GM23338 (cell line): ENCODE measurements at regions not wholly inside any gene's neighbourhood (a gene's known extent, or its start where the extent isn't known, plus 50 kb on each side); places are given as distances from the start of the nearest gene placed in this dataset.
A peak's percentile ranks its signal among the peaks of the same experiment; 100 is the strongest.

Experiments
- ATAC-seq: fragments of 200-7000 bp; cut with Tn5 transposase; 3 replicates; pipeline ENCODE4 v1.9.1; 2020
- DNase-seq: peaks from one replicate; pipeline ENCODE4 v3.0.0-alpha.2; 2015; ENCODE audit warnings: low spot score
- H2AFZ ChIP-seq: fragments of 200-600 bp; sonication (generic); 2 replicates; pipeline ENCODE4 v1.8.0; 2016; ENCODE audit warnings: antibody characterized with exemption, mild to moderate bottlenecking, moderate library complexity
- H3F3A ChIP-seq: fragments of 200-600 bp; sonication (generic); replicated peaks from 2 replicates; pipeline ENCODE4 v1.8.0; 2017; ENCODE audit warnings: antibody characterized with exemption, mixed run types, low read depth
- H3K27ac ChIP-seq: fragments of 200-600 bp; sonication (generic); 2 replicates; pipeline ENCODE4 v1.6.1; 2016; ENCODE audit warnings: low read depth
- H3K27me3 ChIP-seq: fragments of 200-600 bp; sonication (generic); 2 replicates; pipeline ENCODE4 v1.8.0; 2016; ENCODE audit warnings: mild to moderate bottlenecking, mixed run types, moderate library complexity; ENCODE audit not compliant: insufficient read depth
- H3K36me3 ChIP-seq: fragments of 200-600 bp; sonication (generic); 2 replicates; pipeline ENCODE4 v1.8.0; 2016; ENCODE audit warnings: mild to moderate bottlenecking; ENCODE audit not compliant: insufficient read depth
- H3K4me1 ChIP-seq: fragments of 200-600 bp; sonication (generic); 2 replicates; pipeline ENCODE4 v1.8.0; 2016; ENCODE audit warnings: mild to moderate bottlenecking, moderate library complexity; ENCODE audit not compliant: insufficient read depth
- H3K4me2 ChIP-seq: fragments of 200-600 bp; sonication (generic); 2 replicates; pipeline ENCODE4 v1.7.1; 2017; ENCODE audit warnings: mixed run types
- H3K4me3 ChIP-seq: fragments of 200-600 bp; sonication (generic); 2 replicates; pipeline ENCODE4 v1.6.1; 2016; ENCODE audit warnings: mixed run types
- H3K79me2 ChIP-seq: fragments of 200-600 bp; sonication (generic); replicated peaks from 2 replicates; pipeline ENCODE4 v1.8.0; 2017; ENCODE audit warnings: mild to moderate bottlenecking; ENCODE audit not compliant: insufficient read depth
- H3K9me2 ChIP-seq: fragments of 200-600 bp; sonication (generic); 2 replicates; pipeline ENCODE4 v1.8.0; 2017; ENCODE audit not compliant: insufficient read depth
- H4K20me1 ChIP-seq: fragments of 200-600 bp; sonication (generic); replicated peaks from 2 replicates; pipeline ENCODE4 v1.8.0; 2017; ENCODE audit warnings: mild to moderate bottlenecking; ENCODE audit not compliant: insufficient read depth
- H3K27ac Mint-ChIP-seq: 2 replicates; pipeline ENCODE4 v1.8.0; 2020; ENCODE audit warnings: inconsistent platforms, mild to moderate bottlenecking, moderate library complexity, mixed read lengths
- H3K27me3 Mint-ChIP-seq: 3 replicates; pipeline ENCODE4 v1.8.0; 2022; ENCODE audit warnings: low read depth, mild to moderate bottlenecking, moderate library complexity, mixed read lengths, inconsistent platforms; ENCODE audit not compliant: insufficient read depth, poor library complexity
- H3K36me3 Mint-ChIP-seq: 3 replicates; pipeline ENCODE4 v1.8.0; 2021; ENCODE audit warnings: low read depth, mild to moderate bottlenecking, inconsistent platforms, moderate library complexity, mixed read lengths
- H3K4me1 Mint-ChIP-seq: 3 replicates; pipeline ENCODE4 v1.8.0; 2020; ENCODE audit warnings: mild to moderate bottlenecking, inconsistent platforms, mixed read lengths
- H3K4me3 Mint-ChIP-seq: 3 replicates; pipeline ENCODE4 v1.8.0; 2021; ENCODE audit warnings: moderate library complexity, mild to moderate bottlenecking, inconsistent platforms, mixed read lengths
- H3K9me3 Mint-ChIP-seq: 3 replicates; pipeline ENCODE4 v1.8.0; 2020; ENCODE audit warnings: moderate library complexity, mild to moderate bottlenecking, inconsistent platforms, mixed read lengths
- EZH2 ChIP-seq: fragments of 200-600 bp; sonication (generic); IDR thresholded peaks from one replicate; pipeline ENCODE4 v1.8.0; 2017; ENCODE audit warnings: antibody characterized with exemption, mild to moderate bottlenecking, low read depth; ENCODE audit not compliant: unreplicated experiment
- EZH2phosphoT487 ChIP-seq: fragments of 200-600 bp; sonication (generic); IDR thresholded peaks from one replicate; pipeline ENCODE4 v1.8.1; 2018; ENCODE audit warnings: antibody characterized with exemption; ENCODE audit not compliant: unreplicated experiment
- JUNB ChIP-seq: IDR thresholded peaks from one replicate; pipeline ENCODE4 v1.6.1; 2016; ENCODE audit warnings: antibody characterized with exemption; ENCODE audit not compliant: unreplicated experiment
- STAT1 ChIP-seq: IDR thresholded peaks from one replicate; pipeline ENCODE4 v1.6.1; 2016; ENCODE audit warnings: antibody characterized with exemption; ENCODE audit not compliant: unreplicated experiment
- ZNF114 ChIP-seq: fragments of 250-450 bp; sonication (Bioruptor Pico); IDR thresholded peaks from 2 replicates; pipeline ENCODE4 v1.5.0; 2020; ENCODE audit warnings: mild to moderate bottlenecking, moderate library complexity
- TF ChIP-seq, protein P1 (sequence below): IDR thresholded peaks from one replicate; pipeline ENCODE4 v1.6.1; 2018; ENCODE audit warnings: antibody characterized with exemption; ENCODE audit not compliant: unreplicated experiment
- TF ChIP-seq, protein P2 (sequence below): IDR thresholded peaks from 2 replicates; pipeline ENCODE4 v1.6.1; 2016; ENCODE audit warnings: antibody characterized with exemption
- TF ChIP-seq, protein P3 (sequence below), 2 experiments: fragments of 200-600 bp in 1 of 2; sonication (generic) in 1 of 2; conservative IDR thresholded peaks; 2 replicates each; pipeline versions ENCODE4 v1.5.1 to v1.6.1; 2016 to 2017; ENCODE audit warnings: antibody characterized with exemption in 2 of 2, low read depth in 2 of 2, mild to moderate bottlenecking in 2 of 2, moderate library complexity in 1 of 2
- TF ChIP-seq, protein P4 (sequence below): fragments of 250-450 bp; sonication (Bioruptor Pico); IDR thresholded peaks from 2 replicates; pipeline ENCODE4 v1.5.0; 2020; ENCODE audit warnings: mild to moderate bottlenecking, moderate library complexity

DNA sequence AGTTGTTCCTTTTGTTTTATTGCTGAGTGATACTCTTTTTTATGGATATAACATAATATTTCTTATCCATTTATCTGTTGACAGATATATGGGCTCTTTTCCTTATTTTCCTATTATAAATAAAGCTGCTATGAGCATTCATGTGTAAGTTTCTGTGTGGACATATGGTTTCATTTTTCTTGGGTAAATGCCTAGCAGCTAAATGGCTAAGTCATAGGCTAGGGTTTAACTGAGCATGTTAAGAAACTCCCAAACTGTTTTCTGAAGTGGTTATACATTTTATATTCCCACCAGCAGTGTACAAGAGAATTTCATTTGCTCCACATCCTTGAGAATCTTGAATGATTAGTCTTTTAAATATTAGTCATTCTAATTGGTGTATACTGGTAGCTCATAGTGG lies 786.6 kb upstream of the CDH2 start (continued):
- TF ChIP-seq, protein P1, sequence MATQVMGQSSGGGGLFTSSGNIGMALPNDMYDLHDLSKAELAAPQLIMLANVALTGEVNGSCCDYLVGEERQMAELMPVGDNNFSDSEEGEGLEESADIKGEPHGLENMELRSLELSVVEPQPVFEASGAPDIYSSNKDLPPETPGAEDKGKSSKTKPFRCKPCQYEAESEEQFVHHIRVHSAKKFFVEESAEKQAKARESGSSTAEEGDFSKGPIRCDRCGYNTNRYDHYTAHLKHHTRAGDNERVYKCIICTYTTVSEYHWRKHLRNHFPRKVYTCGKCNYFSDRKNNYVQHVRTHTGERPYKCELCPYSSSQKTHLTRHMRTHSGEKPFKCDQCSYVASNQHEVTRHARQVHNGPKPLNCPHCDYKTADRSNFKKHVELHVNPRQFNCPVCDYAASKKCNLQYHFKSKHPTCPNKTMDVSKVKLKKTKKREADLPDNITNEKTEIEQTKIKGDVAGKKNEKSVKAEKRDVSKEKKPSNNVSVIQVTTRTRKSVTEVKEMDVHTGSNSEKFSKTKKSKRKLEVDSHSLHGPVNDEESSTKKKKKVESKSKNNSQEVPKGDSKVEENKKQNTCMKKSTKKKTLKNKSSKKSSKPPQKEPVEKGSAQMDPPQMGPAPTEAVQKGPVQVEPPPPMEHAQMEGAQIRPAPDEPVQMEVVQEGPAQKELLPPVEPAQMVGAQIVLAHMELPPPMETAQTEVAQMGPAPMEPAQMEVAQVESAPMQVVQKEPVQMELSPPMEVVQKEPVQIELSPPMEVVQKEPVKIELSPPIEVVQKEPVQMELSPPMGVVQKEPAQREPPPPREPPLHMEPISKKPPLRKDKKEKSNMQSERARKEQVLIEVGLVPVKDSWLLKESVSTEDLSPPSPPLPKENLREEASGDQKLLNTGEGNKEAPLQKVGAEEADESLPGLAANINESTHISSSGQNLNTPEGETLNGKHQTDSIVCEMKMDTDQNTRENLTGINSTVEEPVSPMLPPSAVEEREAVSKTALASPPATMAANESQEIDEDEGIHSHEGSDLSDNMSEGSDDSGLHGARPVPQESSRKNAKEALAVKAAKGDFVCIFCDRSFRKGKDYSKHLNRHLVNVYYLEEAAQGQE = no peak
- TF ChIP-seq EZH2phosphoT487 = no peak
- TF ChIP-seq JUNB = no peak
- TF ChIP-seq STAT1 = no peak
- no peak for TF ChIP-seq EZH2
- TF ChIP-seq, protein P2, sequence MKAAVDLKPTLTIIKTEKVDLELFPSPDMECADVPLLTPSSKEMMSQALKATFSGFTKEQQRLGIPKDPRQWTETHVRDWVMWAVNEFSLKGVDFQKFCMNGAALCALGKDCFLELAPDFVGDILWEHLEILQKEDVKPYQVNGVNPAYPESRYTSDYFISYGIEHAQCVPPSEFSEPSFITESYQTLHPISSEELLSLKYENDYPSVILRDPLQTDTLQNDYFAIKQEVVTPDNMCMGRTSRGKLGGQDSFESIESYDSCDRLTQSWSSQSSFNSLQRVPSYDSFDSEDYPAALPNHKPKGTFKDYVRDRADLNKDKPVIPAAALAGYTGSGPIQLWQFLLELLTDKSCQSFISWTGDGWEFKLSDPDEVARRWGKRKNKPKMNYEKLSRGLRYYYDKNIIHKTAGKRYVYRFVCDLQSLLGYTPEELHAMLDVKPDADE = no peak

- H3F3A ChIP-seq = no peaks in the 10 kb centered on the region
- no peaks in the 10 kb centered on the region for H4K20me1 ChIP-seq
- peaks cover 9% of the 10 kb centered on the region for H3K4me1 ChIP-seq
- H3K4me3 ChIP-seq = no peak overlapping the region
- H3K27me3 ChIP-seq = no peaks in the 10 kb centered on the region
- Mint-ChIP-seq H3K27ac (no peak overlapping the region), H3K9me3 (no peaks in the 10 kb centered on the region), H3K27me3 (no peaks in the 10 kb centered on the region), H3K36me3 (no peaks in the 10 kb centered on the region), H3K4me1 (peaks cover 7% of the 10 kb centered on the region; the same call in 2 of the 3 replicates), H3K4me3 (no peak overlapping the region)
- no peaks in the 10 kb centered on the region for H3K79me2 ChIP-seq
- no peak overlapping the region for H3K4me2 ChIP-seq
- TF ChIP-seq STAT1 (no peak), ZNF114 (CRISPR knock-in tag) (0 out of 2 replicates have a peak, but pooled peaks have one; percentile 72)
- TF ChIP-seq, protein P3, sequence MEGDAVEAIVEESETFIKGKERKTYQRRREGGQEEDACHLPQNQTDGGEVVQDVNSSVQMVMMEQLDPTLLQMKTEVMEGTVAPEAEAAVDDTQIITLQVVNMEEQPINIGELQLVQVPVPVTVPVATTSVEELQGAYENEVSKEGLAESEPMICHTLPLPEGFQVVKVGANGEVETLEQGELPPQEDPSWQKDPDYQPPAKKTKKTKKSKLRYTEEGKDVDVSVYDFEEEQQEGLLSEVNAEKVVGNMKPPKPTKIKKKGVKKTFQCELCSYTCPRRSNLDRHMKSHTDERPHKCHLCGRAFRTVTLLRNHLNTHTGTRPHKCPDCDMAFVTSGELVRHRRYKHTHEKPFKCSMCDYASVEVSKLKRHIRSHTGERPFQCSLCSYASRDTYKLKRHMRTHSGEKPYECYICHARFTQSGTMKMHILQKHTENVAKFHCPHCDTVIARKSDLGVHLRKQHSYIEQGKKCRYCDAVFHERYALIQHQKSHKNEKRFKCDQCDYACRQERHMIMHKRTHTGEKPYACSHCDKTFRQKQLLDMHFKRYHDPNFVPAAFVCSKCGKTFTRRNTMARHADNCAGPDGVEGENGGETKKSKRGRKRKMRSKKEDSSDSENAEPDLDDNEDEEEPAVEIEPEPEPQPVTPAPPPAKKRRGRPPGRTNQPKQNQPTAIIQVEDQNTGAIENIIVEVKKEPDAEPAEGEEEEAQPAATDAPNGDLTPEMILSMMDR (conservative IDR thresholded peaks at IDR 0.05; ENCODE audit: low read depth in 2 of 2) = peak; percentile 81 to 92
- TF ChIP-seq, protein P4, sequence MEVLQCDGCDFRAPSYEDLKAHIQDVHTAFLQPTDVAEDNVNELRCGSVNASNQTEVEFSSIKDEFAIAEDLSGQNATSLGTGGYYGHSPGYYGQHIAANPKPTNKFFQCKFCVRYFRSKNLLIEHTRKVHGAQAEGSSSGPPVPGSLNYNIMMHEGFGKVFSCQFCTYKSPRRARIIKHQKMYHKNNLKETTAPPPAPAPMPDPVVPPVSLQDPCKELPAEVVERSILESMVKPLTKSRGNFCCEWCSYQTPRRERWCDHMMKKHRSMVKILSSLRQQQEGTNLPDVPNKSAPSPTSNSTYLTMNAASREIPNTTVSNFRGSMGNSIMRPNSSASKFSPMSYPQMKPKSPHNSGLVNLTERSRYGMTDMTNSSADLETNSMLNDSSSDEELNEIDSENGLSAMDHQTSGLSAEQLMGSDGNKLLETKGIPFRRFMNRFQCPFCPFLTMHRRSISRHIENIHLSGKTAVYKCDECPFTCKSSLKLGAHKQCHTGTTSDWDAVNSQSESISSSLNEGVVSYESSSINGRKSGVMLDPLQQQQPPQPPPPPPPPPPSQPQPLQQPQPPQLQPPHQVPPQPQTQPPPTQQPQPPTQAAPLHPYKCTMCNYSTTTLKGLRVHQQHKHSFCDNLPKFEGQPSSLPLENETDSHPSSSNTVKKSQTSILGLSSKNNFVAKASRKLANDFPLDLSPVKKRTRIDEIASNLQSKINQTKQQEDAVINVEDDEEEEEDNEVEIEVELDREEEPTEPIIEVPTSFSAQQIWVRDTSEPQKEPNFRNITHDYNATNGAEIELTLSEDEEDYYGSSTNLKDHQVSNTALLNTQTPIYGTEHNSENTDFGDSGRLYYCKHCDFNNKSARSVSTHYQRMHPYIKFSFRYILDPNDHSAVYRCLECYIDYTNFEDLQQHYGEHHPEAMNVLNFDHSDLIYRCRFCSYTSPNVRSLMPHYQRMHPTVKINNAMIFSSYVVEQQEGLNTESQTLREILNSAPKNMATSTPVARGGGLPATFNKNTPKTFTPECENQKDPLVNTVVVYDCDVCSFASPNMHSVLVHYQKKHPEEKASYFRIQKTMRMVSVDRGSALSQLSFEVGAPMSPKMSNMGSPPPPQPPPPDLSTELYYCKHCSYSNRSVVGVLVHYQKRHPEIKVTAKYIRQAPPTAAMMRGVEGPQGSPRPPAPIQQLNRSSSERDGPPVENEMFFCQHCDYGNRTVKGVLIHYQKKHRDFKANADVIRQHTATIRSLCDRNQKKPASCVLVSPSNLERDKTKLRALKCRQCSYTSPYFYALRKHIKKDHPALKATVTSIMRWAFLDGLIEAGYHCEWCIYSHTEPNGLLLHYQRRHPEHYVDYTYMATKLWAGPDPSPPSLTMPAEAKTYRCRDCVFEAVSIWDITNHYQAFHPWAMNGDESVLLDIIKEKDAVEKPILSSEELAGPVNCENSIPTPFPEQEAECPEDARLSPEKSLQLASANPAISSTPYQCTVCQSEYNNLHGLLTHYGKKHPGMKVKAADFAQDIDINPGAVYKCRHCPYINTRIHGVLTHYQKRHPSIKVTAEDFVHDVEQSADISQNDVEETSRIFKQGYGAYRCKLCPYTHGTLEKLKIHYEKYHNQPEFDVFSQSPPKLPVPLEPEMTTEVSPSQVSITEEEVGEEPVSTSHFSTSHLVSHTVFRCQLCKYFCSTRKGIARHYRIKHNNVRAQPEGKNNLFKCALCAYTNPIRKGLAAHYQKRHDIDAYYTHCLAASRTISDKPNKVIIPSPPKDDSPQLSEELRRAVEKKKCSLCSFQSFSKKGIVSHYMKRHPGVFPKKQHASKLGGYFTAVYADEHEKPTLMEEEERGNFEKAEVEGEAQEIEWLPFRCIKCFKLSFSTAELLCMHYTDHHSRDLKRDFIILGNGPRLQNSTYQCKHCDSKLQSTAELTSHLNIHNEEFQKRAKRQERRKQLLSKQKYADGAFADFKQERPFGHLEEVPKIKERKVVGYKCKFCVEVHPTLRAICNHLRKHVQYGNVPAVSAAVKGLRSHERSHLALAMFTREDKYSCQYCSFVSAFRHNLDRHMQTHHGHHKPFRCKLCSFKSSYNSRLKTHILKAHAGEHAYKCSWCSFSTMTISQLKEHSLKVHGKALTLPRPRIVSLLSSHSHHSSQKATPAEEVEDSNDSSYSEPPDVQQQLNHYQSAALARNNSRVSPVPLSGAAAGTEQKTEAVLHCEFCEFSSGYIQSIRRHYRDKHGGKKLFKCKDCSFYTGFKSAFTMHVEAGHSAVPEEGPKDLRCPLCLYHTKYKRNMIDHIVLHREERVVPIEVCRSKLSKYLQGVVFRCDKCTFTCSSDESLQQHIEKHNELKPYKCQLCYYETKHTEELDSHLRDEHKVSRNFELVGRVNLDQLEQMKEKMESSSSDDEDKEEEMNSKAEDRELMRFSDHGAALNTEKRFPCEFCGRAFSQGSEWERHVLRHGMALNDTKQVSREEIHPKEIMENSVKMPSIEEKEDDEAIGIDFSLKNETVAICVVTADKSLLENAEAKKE (CRISPR knock-in tag) = peak; percentile 94
- H3K36me3 ChIP-seq = no peaks in the 10 kb centered on the region
- no peaks in the 10 kb centered on the region for H3K9me2 ChIP-seq
- DNase-seq = peak; percentile 84
- no peak overlapping the region for H2AFZ ChIP-seq
- no peak overlapping the region for H3K27ac ChIP-seq
- peak; percentile 94 for ATAC-seq
Observed at GRCh38 chr18:28961669-28962228, 784.8 kb upstream of the CDH2 start.
